ENCODE measurements at regions not wholly inside any gene's neighbourhood (a gene's known extent, or its start where the extent isn't known, plus 50 kb on each side); places are given as distances from the start of the nearest gene placed in this dataset.

DNA sequence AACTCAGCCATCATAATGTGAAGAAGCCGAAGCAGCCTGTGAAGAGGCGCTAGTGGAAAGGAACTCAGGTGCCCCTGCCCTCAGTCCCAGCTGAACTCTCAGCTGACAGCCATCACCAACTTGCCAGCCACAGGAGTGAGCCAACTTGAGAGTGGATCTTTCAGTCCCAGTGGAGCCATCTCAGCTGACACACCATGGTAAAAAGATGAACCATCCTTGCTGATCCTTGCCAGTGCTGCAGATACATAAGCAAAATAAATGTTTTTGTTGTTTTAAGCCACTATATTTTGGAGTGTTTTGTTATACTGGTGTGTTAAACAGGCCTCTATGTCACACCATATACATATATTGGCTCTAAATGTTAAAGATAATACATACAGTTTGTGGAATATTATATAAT is 195.8 kb upstream of the SPRED2 start (continued):
- TF ChIP-seq, protein P1, sequence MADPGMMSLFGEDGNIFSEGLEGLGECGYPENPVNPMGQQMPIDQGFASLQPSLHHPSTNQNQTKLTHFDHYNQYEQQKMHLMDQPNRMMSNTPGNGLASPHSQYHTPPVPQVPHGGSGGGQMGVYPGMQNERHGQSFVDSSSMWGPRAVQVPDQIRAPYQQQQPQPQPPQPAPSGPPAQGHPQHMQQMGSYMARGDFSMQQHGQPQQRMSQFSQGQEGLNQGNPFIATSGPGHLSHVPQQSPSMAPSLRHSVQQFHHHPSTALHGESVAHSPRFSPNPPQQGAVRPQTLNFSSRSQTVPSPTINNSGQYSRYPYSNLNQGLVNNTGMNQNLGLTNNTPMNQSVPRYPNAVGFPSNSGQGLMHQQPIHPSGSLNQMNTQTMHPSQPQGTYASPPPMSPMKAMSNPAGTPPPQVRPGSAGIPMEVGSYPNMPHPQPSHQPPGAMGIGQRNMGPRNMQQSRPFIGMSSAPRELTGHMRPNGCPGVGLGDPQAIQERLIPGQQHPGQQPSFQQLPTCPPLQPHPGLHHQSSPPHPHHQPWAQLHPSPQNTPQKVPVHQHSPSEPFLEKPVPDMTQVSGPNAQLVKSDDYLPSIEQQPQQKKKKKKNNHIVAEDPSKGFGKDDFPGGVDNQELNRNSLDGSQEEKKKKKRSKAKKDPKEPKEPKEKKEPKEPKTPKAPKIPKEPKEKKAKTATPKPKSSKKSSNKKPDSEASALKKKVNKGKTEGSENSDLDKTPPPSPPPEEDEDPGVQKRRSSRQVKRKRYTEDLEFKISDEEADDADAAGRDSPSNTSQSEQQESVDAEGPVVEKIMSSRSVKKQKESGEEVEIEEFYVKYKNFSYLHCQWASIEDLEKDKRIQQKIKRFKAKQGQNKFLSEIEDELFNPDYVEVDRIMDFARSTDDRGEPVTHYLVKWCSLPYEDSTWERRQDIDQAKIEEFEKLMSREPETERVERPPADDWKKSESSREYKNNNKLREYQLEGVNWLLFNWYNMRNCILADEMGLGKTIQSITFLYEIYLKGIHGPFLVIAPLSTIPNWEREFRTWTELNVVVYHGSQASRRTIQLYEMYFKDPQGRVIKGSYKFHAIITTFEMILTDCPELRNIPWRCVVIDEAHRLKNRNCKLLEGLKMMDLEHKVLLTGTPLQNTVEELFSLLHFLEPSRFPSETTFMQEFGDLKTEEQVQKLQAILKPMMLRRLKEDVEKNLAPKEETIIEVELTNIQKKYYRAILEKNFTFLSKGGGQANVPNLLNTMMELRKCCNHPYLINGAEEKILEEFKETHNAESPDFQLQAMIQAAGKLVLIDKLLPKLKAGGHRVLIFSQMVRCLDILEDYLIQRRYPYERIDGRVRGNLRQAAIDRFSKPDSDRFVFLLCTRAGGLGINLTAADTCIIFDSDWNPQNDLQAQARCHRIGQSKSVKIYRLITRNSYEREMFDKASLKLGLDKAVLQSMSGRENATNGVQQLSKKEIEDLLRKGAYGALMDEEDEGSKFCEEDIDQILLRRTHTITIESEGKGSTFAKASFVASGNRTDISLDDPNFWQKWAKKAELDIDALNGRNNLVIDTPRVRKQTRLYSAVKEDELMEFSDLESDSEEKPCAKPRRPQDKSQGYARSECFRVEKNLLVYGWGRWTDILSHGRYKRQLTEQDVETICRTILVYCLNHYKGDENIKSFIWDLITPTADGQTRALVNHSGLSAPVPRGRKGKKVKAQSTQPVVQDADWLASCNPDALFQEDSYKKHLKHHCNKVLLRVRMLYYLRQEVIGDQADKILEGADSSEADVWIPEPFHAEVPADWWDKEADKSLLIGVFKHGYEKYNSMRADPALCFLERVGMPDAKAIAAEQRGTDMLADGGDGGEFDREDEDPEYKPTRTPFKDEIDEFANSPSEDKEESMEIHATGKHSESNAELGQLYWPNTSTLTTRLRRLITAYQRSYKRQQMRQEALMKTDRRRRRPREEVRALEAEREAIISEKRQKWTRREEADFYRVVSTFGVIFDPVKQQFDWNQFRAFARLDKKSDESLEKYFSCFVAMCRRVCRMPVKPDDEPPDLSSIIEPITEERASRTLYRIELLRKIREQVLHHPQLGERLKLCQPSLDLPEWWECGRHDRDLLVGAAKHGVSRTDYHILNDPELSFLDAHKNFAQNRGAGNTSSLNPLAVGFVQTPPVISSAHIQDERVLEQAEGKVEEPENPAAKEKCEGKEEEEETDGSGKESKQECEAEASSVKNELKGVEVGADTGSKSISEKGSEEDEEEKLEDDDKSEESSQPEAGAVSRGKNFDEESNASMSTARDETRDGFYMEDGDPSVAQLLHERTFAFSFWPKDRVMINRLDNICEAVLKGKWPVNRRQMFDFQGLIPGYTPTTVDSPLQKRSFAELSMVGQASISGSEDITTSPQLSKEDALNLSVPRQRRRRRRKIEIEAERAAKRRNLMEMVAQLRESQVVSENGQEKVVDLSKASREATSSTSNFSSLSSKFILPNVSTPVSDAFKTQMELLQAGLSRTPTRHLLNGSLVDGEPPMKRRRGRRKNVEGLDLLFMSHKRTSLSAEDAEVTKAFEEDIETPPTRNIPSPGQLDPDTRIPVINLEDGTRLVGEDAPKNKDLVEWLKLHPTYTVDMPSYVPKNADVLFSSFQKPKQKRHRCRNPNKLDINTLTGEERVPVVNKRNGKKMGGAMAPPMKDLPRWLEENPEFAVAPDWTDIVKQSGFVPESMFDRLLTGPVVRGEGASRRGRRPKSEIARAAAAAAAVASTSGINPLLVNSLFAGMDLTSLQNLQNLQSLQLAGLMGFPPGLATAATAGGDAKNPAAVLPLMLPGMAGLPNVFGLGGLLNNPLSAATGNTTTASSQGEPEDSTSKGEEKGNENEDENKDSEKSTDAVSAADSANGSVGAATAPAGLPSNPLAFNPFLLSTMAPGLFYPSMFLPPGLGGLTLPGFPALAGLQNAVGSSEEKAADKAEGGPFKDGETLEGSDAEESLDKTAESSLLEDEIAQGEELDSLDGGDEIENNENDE (IDR thresholded peaks at IDR 0.05; ENCODE audit: insufficient replicate concordance, low read length), result no peak
